ENCODE measurements at regions not wholly inside any gene's neighbourhood (a gene's known extent, or its start where the extent isn't known, plus 50 kb on each side); places are given as distances from the start of the nearest gene placed in this dataset.

- no peak for DNase-seq (ENCODE audit: low read depth in 1 of 2, low spot score in 1 of 2)
- TF ChIP-seq REST (IDR thresholded peaks at IDR 0.05; ENCODE audit: insufficient replicate concordance, low read depth) = no peak
- no peak for TF ChIP-seq SPI1 (IDR thresholded peaks at IDR 0.05; ENCODE audit: borderline replicate concordance, low read depth)
- no peak for TF ChIP-seq GABPA (IDR thresholded peaks at IDR 0.05; ENCODE audit: low read depth)
- TF ChIP-seq CTCF (IDR thresholded peaks at IDR 0.05; ENCODE audit: insufficient read depth, low read length) = no peak
- Histone ChIP-seq H3K4me3 (replicated peaks; ENCODE audit: insufficient read depth, low read length) (no peak overlapping the region), H3K27me3 (ENCODE audit: insufficient read depth, poor library complexity, severe bottlenecking) (no peaks in the 10 kb centered on the region), H3K27ac (replicated peaks) (no peak overlapping the region)
These were observed 55.4 kb upstream of the ACSF3 start for GRCh38 chr16:89038221-89038721.

GRCh38 chr16:89038811-89039735 lies 54.6 kb upstream of the ACSF3 start:
- no peak for DNase-seq (ENCODE audit: low read depth in 1 of 2, low spot score in 1 of 2)
- H3K4me3 ChIP-seq (replicated peaks; ENCODE audit: insufficient read depth, low read length) = no peak overlapping the region
- TF ChIP-seq CTCF (IDR thresholded peaks at IDR 0.05; ENCODE audit: insufficient read depth, low read length) (no peak), GABPA (IDR thresholded peaks at IDR 0.05; ENCODE audit: low read depth) (no peak), REST (IDR thresholded peaks at IDR 0.05; ENCODE audit: insufficient replicate concordance, low read depth) (no peak), POLR2AphosphoS5 (IDR thresholded peaks at IDR 0.05; ENCODE audit: low read depth) (no peak)
- H3K27me3 ChIP-seq (ENCODE audit: insufficient read depth, poor library complexity, severe bottlenecking) = no peaks in the 10 kb centered on the region
- H3K27ac ChIP-seq (replicated peaks) = no peak overlapping the region

- no peak for DNase-seq (ENCODE audit: low read depth in 1 of 2, low spot score in 1 of 2)
These were observed 53.9 kb upstream of the ACSF3 start for GRCh38 chr16:89039756-89040155.

GRCh38 chr16:89040391-89040790 lies 53.3 kb upstream of the ACSF3 start:
- no peak for DNase-seq (ENCODE audit: low read depth in 1 of 2, low spot score in 1 of 2)
- TF ChIP-seq POLR2AphosphoS5 (IDR thresholded peaks at IDR 0.05; ENCODE audit: low read depth) (no peak), REST (IDR thresholded peaks at IDR 0.05; ENCODE audit: insufficient replicate concordance, low read depth) (no peak), CTCF (IDR thresholded peaks at IDR 0.05; ENCODE audit: insufficient read depth, low read length) (no peak), SPI1 (IDR thresholded peaks at IDR 0.05; ENCODE audit: borderline replicate concordance, low read depth) (no peak), GABPA (IDR thresholded peaks at IDR 0.05; ENCODE audit: low read depth) (no peak)
- Histone ChIP-seq H3K27me3 (ENCODE audit: insufficient read depth, poor library complexity, severe bottlenecking) (no peaks in the 10 kb centered on the region), H3K4me3 (replicated peaks; ENCODE audit: insufficient read depth, low read length) (no peak overlapping the region), H3K27ac (replicated peaks) (no peak overlapping the region)

More at GRCh38 chr16:89039756-89040155, 53.9 kb upstream of the ACSF3 start:
- no peak overlapping the region for H3K27ac ChIP-seq (replicated peaks)
- no peaks in the 10 kb centered on the region for H3K27me3 ChIP-seq (ENCODE audit: insufficient read depth, poor library complexity, severe bottlenecking)
- TF ChIP-seq POLR2AphosphoS5 (IDR thresholded peaks at IDR 0.05; ENCODE audit: low read depth) (no peak), SPI1 (IDR thresholded peaks at IDR 0.05; ENCODE audit: borderline replicate concordance, low read depth) (no peak)
- no peak overlapping the region for H3K4me3 ChIP-seq (replicated peaks; ENCODE audit: insufficient read depth, low read length)
